DMS153 (cell line): ENCODE measurements at regions not wholly inside any gene's neighbourhood (a gene's known extent, or its start where the extent isn't known, plus 50 kb on each side); places are given as distances from the start of the nearest gene placed in this dataset.

Experiments
- DNase-seq: peaks from one replicate; lab custom pipeline; 2025; lab: John Stamatoyannopoulos, UW

DNA sequence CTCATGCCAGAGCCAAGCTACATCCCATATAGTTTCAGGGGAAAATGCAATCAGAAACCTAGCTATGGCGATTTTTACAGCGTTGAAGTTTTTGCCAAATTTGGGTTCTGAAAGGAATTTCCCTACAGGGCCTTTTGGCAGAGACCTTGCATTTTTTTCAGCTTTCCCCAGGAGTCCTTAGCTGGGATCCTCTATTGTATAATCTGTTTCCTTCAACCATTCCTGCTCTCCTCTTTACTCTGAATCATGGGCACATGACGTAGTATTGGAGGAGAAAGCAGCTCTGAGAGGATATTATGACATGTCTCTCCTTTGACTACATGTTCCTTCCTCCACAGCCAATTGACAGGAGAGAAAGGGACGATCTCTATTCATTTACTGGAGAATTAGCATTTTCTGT is 118.5 kb upstream of the ERCC6L2 start:
- no peak for DNase-seq

DNA sequence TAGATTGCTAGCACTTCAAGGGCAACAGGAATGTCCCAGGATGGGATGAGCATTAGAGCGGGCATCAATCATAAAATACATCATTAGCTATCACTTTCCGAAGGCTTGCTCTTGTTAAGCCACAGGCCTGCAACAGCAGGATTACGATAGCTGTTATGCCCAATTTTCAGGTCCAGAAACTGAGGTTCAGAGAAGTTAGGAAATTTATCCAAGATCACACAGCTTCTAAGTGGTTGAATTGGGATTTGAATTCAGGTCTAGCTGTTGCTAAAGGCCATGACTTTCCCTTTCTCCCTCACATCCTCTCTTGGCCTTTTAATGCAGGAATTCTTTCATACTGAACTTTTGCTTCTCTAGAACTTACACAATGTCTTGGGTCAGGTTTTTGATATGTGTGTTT is 119.4 kb upstream of the ERCC6L2 start:
- no peak for DNase-seq

DNA sequence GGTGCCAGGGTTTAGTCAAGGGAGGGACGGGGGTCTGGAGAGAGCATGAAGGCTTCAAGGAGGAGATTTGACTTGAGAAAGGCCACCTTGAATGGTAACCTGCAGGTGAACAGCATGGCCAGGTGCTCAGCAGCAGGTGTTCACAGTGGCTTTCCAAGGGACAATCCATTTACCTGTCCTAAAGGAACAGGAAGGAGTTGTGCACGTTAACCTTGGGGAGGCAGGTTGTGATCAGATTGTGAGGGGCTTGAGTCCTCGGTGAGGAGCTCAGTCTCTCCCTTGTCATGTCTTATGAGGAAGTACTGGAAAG is 120.1 kb upstream of the ERCC6L2 start:
- no peak for DNase-seq

DNA sequence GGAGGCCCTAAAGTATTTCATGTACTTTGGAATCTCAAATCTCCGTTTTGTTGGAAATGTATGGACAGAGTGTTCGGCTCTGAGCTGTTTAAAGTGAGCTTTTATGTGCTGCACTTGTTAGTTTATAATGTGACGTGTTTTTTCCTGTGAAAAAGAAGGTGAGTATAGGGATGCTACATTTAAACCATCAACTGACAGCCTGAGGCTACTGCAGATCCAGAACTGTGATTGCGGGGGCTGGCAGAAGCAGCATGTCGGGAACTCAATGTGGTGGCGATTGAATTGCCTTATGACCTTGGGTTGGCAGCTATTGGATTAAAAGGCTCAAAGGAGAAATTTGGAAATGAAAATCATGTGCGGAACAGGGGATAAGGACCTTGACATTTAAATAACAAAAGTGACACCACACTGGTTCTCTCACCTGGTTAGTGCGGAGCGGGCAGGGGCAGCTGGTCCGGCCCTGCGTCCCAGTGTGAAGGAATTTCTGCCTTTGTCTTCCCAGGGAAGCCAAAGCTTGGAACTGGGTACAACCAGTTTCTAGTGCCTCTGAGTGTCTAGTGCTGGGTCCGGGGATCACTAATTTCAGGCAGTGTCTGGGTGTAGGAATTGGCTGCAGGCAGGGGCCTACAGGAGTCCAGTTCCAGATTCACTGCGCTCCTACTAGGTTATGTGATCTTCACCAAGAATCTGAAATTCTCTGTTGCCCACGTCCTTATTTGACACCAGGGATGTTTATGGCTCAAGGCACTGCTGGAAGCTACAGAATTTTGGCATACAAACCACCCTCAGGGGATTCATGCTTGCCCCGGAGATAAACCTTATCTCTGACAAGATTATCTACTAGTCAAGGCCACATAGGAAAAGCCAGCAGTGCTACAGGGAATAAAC is 120.7 kb upstream of the ERCC6L2 start:
- DNase-seq = no peak

DNA sequence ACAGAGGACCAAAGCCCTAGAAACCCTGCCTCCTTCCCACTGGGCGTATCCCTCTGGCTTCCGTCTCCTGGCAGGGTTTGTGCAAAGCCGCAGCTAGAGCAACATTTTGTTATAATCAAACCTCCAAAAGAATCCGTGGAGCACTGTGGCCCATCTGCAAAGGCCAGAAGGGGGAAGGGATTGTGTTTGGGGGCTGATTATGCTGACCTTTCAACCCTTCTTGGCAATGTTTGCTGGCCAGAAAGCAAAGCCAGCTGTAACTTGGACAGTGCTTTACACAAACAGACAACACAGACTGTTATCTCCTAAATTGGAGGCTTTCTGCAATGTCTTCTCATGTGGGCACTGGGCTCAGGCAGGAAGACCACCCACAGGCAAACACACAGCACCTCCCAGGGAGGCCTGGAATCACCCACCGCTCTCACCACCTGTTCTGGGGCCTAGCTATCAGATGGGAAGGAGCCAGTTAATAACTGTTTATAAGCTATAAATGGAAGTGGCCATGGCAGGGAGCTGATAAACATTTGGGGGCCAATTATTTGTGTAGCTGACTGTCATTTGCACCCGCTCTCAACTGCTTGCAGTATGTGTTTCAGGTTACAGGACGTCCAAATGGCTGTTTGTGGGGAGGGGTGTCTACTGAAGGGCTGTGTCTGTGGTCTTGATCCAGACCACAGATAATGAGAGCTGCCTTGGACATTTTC is 121.6 kb upstream of the ERCC6L2 start:
- DNase-seq = no peak

DNA sequence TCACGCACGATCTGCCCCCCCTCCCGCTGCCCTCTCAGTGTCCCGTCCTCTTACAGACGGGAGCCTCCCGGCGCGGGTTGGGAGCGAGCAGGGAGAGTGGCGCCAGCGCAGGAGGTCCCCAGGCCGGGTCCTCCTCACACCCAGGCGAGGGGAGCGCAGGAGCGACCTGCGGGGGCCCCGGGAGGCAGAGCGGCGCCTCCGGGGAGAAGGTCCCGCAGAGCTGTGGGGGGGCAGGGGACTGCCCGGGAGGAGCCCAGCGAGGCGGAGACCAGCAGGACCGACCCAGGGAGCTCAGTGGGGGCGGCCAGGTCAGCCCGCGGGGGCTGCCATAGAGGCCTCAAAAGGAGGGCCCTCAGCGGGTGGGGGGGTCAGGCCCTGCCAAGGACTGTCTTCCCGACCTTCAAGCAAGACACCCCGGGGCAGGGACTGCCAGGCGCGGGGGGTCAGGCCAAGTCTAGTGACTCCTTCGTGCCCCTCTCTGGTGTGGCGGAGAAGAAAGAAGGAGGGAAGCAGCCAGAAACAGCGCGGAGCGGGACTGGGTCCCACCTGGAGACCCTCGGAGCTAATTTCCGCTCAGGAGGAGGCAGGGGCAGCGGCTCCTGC is 123.3 kb upstream of the ERCC6L2 start:
- no peak for DNase-seq

DNA sequence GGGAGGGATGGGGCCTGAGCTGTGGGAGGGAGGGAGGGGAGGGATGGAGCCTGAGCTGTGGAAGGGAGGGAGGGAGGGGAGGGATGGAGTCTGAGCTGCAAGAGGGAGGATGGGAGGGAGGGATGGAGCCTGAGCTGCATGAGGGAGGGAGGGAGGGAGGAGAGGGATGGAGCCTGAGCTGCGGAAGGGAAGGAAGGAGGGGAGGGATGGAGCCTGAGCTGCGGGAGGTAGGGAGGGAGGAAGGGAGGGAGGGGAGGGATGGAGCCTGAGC is 124.0 kb upstream of the ERCC6L2 start:
- no peak for DNase-seq

DNA sequence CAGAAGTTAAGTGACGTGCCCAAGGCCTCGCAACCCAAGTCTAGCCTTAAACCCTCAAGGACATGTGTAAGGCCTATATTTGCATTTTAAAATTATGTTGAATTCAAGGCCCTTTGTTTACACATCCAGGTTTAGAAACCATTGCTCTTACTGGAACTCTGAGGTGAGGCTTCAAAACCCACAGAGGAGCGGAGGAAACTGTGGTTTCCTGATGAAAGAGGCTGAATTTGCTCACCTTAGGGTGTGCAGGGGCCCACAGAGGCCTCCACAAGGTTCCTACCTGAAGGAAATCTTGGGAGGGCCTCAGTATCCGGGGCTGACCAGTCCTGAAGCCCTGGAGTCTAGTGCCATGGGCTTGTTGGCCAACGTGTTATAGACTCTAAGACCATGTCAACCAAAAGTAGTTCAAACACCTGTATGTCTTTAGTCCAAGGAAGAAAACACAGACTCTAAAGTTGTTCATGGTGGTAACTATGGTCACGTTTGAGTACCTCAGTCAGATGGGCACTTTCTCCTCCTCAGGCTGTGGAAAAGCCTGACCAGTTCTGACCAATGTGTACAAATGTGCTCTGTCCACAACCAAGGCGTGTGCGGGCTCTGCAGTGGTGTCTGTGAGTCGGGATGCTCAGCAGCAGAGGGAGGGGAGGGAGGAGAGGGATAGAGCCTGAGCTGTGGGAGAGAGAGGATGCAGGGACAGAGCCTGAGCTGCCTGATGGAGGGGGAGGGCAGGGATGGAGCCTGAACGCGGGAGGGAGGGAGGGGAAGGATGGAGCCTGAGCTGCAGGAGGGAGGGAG is 124.6 kb upstream of the ERCC6L2 start:
- no peak for DNase-seq

DNA sequence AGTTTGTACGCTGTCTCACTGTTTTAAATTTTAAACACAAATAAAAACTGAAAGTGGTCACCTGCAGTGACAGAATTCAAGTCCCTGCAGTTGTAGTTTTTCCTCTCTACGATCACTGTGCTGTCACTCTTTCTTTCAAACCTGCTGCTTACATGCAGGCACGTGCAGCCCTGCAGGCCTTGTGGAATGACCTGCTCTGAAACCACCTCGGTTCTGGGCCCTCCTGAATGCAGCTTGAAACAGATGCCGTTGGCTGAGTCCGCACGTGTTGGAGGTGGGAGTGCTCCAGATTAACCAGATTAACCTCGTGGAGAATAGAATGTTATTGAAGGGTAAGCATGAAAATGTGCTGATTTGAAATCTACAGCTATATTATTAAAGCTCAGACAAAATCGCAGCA is 126.0 kb upstream of the ERCC6L2 start:
- DNase-seq = no peak

DNA sequence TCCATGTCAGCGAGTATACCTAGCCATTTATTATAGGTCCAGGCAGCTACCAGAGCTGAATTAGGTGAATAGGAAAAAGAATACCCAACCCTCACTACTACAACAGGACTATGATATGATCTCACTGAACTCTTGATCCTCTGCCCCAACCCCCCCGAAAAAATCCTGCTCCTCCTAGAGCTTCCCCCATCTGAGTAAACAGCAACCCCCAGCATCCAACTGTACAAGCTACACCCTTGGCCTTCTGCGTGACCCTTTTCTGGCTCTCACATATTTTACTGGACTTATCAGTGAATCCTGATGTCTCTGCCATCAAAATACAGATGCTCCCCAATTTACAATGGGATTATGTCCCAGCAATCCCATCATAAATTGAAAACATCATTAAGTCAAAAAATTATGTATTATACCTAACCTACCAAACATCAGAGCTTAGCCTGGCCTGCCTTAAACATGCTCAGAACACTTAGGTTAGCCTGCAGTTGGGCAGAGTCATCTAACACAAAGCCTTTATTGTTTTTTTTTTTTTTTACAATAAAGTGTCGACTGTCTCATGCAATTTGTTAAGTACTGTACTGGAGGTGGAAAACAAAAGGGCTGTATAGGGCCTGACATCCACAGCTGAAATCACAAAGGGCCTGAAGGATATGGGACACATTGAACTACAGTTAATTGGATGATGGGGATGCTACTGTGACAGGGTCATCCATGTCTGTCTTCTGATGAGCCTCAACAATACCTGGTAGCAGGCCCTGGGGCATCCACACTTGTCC is 128.9 kb upstream of the ERCC6L2 start:
- DNase-seq = no peak

DNA sequence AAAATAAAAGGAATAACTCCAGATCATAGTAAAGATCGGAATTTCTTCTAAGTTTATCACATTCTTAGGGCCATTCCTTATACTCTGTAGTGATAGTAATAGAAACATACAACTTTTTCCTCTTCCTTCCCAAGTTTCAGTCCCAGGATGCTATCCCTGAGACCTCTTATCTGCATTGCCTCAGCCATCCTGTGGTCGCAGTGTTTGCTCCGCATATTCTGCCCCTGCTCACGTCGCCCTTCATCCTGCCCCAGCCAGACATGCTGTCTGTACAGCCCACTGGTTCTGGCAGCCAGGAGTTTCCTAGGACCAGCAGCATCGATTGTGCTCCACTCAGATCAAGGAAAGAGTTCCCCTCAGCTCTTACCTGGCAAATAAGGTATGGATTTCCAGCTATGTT is 132.7 kb upstream of the ERCC6L2 start:
- no peak for DNase-seq

DNA sequence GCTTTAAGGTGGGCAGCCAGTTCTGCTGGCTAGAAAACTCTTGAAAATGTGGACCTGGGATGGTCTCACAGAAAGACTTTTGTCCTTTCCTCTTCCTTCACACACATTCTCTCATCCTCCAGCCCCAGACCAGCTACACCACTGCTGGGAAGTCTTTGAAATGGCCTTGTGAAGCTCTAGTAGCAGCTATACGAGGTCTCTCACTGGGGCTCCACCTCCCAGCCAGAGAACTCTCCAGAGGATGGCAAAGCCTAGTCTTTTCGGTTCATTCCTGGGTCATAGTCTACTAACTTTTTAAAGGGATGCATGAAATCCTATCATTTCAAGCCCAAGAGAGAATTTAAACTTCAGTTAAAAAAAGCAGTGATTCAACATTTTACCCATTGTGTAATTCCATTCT is 133.9 kb upstream of the ERCC6L2 start:
- no peak for DNase-seq

DNA sequence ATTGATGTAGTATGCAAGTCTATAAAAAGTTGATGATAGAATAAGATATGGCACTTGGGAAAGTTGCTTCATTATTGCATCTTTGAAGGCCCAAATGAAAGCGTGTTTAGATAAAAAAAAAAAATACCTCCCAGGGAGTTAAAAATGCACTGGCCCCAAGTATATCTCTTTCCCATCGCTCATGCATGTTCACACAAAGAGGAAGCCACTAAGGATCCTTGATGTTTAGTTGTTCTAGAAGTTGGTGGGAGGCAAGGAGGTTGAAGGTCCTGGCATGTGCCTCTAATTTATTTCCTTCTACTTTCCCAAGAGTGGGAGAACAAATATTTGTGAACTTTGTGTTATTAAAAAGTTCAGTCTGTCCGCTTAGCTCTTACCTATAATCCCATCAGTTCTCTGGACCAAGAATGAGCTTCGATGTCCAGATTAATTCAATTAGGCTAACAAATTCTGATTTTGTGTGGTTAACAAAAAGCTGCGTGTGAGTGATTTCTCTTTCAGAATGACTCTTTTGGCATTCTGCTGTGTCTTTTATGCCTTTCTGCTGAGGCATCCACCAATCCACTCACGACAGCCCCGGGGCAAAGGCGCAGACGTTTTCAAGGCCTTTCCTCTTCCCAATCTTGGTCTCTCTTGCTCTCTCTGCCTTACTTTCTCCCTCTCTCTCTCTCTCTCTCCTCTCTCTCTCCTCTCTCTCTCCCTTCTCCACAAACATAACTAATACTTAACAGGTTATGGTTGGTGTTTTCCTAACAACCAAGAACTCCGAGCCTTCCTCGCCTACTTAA is 135.1 kb upstream of the ERCC6L2 start:
- DNase-seq = no peak

DNA sequence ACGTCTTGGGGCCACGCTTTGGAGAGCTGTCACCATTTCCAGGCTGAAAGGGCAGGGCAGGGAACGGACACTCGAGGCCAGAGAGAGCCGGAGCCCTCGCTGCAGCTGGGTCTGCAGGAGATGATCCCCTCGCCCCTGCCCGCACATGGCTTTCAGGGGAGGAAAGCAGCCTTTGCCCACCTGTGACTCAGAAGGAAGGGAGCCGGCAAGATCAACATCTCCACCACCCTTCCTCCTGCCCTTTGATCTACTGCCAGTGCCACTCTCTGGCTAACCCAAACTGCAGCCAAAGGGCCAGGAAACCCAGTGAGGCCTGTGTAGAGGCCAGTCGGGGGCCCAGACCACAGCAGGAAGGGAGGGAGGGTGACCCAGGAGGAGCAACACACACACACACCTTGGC is 137.1 kb upstream of the ERCC6L2 start:
- no peak for DNase-seq

DNA sequence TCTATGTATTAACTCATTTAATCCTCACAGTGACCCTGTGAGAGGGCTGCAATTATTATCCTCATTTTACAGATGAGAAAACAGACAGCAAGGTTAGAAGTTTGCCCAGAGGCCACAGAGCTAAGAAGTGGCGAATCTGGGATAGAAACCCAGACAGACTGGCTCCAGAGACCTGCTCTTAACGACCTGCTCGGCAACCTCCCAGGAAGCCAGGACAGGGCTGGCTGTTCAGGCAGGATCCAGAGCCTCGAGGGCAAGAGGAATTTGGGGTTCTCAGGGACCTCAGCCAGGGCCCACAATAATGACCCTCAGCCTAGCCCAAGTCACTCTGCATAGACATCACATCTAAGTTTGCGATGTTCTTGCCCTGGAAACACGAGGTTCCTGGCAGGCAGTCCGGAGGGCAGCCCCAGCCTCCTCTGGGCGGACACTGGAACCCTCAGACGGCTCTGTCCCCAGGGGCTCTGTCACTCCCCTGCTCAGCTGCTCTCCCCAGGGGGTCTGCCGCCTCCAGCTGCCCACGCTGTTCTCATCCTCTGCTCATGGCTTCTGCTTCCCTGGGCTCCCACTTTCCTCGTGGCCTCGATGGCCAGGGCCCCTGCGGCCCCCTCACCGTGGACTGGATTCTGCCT is 138.5 kb upstream of the ERCC6L2 start:
- DNase-seq = no peak

DNA sequence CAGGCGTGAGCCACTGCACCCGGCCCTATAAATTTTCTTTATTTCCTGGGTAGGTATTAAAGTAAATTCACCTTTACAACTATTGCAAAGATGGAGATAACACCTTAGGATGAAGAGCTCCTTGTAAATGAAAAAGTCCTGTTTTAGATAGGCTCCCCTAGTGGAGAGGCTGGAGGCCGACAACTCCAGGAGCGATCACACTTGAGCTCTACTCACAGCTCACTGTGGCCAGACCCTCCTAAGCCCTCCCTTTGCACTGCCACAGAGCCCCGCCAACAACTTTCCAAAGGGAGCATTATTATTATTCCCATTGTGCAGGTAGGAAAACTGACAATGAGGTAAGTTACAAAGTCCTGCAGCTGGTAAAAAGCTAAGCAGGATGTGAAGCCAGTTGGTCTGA is 139.1 kb upstream of the ERCC6L2 start:
- no peak for DNase-seq

DNA sequence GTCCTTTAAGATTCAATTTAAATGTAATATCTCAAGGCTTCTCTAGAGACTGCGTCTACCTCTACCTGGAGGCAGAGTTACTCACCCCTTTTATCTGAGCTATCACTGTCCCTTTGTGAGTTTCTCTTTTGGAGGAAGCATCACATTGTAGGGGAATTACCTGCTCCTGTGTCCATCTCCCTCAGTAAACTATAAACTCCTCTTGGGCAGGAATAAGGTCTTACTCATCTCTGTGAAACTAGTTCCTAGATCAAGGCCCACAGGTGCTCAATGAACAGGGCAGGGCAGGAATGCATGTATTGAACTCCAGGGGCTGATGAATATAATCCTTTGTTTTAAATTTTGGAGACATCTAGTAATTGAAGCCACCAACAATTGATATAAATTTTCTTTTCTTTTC is 139.8 kb upstream of the ERCC6L2 start:
- DNase-seq = no peak

DNA sequence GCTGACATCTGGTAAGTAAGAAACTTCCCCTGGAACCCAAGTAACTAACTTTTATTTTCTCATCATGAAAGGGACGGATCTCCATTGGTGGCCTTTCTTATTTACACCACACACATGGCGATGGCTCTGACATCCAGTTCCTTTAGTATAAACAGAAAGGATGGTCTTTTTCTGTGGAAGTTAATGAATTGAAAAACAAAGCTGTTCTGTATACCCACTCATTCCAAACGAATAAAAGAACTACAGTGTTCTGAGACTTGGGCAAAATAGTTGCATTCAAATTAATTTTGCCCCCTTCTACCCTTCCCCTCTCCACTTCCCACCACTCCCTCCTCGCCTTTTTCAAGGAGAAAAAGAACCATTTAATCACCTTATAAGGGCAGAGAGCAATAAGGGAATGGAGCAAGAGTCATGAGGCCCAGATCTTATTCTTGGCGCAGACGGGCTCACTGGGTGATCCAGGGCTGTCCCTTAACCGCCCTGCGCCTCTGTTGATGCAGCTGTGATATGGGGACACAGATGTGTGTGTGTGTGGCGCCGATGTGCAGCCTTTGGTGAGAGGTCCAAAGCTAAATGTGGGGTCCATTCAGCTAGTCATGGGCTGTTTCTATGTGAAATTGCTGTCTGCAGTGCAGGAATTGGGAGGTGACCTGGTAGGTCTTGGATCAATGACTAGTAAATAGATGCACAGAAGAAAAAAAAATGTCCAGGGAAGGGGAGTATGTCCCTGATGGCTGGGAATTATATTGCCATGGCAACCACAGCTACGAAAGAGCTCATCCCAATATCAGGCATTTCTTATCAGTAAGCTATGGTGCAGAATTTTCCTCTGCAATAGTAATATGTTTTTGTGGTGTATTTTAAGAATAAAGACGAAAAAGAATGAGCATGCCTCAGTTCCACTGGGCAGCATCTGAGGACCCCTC is 141.5 kb upstream of the ERCC6L2 start:
- no peak for DNase-seq

DNA sequence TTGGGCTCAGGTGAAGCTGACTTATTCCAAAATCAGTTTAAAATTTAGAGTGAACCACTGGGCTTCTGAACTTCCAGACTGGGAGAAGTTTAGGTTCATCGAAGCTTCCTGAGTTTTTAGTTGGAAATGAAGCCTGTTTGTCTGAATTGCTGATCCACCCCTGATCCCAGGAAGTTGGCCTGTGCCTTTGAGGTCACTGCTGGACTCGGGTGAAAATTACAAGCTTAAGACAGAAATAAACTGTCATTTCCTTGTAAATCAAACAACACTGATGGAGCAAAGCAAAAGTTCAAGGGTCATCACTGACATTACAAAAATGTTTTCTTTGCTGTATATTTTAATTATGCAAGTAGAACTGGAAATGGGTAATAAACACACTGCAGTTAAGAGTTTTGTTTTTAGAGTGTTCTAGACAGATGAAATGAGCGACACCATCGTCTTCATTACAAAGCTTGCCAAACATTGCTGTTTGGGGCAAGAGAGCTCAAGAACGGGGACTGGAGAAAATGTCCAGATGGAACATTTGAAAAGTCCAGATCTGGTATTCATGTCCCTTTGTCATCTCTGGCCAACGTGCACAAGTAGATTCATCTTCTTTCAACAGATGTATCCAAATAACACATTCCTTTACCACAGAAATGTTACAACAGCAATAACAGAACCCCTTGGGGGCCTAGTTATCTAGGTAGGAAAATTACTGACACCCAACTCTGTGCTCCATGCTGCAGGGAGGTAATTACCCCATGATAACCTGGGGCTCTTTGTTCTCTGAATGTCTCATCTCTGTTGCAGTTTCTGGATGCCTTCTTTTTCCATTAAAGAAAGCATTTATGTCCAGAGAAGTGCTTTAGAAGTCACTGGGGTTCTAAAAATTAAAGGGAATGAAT is 142.4 kb upstream of the ERCC6L2 start:
- no peak for DNase-seq
